ENCODE measurements at regions not wholly inside any gene's neighbourhood (a gene's known extent, or its start where the extent isn't known, plus 50 kb on each side); places are given as distances from the start of the nearest gene placed in this dataset.
"Not testable (repeated sequence)": the region's sequence is repeated elsewhere in the genome, so short reads cannot be mapped to it uniquely, and the experiment has no call there.

GRCh38 chr1:73701826-73702225 is 496.1 kb downstream of the LRRIQ3 start:
- Histone ChIP-seq H3K27ac (ENCODE audit: low read depth, low read length) (no peak overlapping the region), H3K27me3 (ENCODE audit: insufficient read depth, low read length) (no peaks in the 10 kb centered on the region), H3K4me1 (ENCODE audit: insufficient read depth, low read length) (no peaks in the 10 kb centered on the region), H3K4me3 (ENCODE audit: low read length in 2 of 2) (no peak overlapping the region), H3K36me3 (ENCODE audit: insufficient read depth, low read length) (no peaks in the 10 kb centered on the region), H3K9me3 (ENCODE audit: control insufficient read depth in 1 of 2, low read length in 2 of 2) (no peaks in the 10 kb centered on the region)
- Mint-ChIP-seq H3K4me1 (no peaks in the 10 kb centered on the region), H3K9me3 (peaks cover 0 to 5% (median 0%) of the 10 kb centered on the region in 8 donors), H3K27me3 (no peaks in the 10 kb centered on the region), H3K36me3 (no peaks in the 10 kb centered on the region), H3K4me3 (no peak overlapping the region), H3K27ac (no peak overlapping the region)
- no peak for DNase-seq
- CTCF ChIA-PET (ENCODE audit: partially characterized antibody), result no interaction called here
- intact Hi-C loops (cut with micrococcal nuclease), result no loop called here
- POLR2A ChIA-PET (ENCODE audit: partially characterized antibody), result no interaction called here

DNA sequence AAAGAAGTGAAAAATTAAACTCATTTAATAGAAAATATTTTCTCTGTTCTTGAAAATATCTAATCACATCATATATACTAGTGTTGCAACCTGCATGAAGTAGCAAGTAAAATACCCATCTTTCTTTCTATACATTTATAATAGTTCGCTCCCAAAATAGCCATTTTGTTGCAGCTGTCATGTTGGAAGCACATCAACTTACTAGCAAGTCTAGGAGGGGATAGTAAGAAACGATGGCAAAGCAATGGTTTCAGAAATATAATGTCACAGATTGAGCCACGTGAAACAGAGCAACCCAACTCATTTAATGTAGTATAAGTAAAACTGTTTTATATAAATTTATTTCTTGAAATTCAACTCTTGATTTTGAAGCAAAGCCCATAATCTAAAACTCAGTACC is 521.8 kb downstream of the LRRIQ3 start:
- no peaks in the 10 kb centered on the region for H3K4me1 Mint-ChIP-seq
- no peak overlapping the region for H3K4me3 Mint-ChIP-seq
- no peak for DNase-seq
- H3K27ac Mint-ChIP-seq, result no peak overlapping the region
- peaks cover 0 to 4% (median 0%) of the 10 kb centered on the region in 8 donors for H3K9me3 Mint-ChIP-seq
- H3K27me3 Mint-ChIP-seq, result no peaks in the 10 kb centered on the region
- H3K27ac ChIP-seq (ENCODE audit: low read depth, low read length), result no peak overlapping the region
- H3K36me3 ChIP-seq (ENCODE audit: insufficient read depth, low read length), result no peaks in the 10 kb centered on the region
- H3K36me3 Mint-ChIP-seq, result no peaks in the 10 kb centered on the region
- H3K4me3 ChIP-seq (ENCODE audit: low read length in 2 of 2), result no peak overlapping the region
- no peaks in the 10 kb centered on the region for H3K27me3 ChIP-seq (ENCODE audit: insufficient read depth, low read length)
- ChIA-PET CTCF (ENCODE audit: partially characterized antibody) (no interaction called here), POLR2A (ENCODE audit: partially characterized antibody) (no interaction called here)
- no peaks in the 10 kb centered on the region for H3K4me1 ChIP-seq (ENCODE audit: insufficient read depth, low read length)
- intact Hi-C loops (cut with micrococcal nuclease), result no loop called here
- no peaks in the 10 kb centered on the region for H3K9me3 ChIP-seq (ENCODE audit: control insufficient read depth in 1 of 2, low read length in 2 of 2)

DNA sequence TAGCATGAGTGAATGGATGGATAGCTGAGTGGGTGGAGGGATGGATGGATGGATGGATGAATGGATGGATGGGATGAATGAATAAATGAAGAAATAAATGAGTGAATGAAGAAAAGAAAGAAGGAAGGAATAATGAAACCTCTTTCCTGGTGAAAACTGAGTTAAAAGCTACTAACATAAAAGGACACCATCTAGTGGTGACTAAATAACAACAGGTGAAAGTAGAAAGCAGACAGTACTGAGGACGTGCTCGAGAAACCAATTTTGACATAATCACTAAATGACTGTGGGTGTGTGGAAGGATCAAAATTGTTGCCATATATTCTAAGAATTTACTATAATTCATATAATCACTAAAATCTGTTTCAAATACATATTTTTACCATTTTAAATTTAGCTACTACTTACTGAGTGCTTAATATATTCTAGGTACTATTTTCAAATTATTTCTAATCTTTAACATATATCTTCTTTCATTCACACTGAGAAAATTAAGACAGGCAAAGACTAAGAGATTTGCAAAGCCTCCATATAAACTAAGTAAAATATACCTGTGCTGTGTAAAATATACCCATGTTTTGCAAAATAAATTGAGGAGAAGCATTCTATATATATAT is 522.9 kb downstream of the LRRIQ3 start:
- POLR2A ChIA-PET (ENCODE audit: partially characterized antibody), result no interaction called here
- no peak overlapping the region for H3K27ac Mint-ChIP-seq

DNA sequence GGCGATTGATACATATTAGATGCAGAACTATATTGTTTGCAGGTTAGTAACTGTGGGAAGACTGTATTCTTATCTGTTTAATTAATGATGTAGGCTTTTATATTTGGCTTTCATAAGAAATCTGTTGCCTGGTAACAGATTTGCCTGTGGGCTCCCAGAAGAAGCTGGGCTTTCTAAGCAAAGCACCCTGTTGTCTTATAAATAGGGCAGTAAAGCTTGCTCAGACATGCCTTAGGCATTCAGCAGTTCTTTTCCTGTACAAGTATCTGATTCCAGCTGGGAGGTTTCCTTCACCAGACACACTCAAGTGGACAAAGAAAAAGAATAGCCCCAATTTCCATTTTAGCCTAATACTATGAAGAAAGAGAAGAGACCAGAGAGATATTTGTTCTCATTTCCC is 524.0 kb downstream of the LRRIQ3 start:
- ChIA-PET POLR2A (ENCODE audit: partially characterized antibody) (no interaction called here), CTCF (ENCODE audit: partially characterized antibody) (no interaction called here)
- H3K4me3 ChIP-seq (ENCODE audit: low read length in 2 of 2), result no peak overlapping the region
- no peak overlapping the region for H3K27ac Mint-ChIP-seq
- H3K36me3 Mint-ChIP-seq, result no peaks in the 10 kb centered on the region
- H3K9me3 Mint-ChIP-seq, result peaks cover 0 to 7% (median 0%) of the 10 kb centered on the region in 8 donors
- no peak overlapping the region for H3K27ac ChIP-seq (ENCODE audit: low read depth, low read length)
- intact Hi-C loops (cut with micrococcal nuclease), result no loop called here
- DNase-seq, result no peak
- H3K27me3 Mint-ChIP-seq, result no peaks in the 10 kb centered on the region
- no peaks in the 10 kb centered on the region for H3K27me3 ChIP-seq (ENCODE audit: insufficient read depth, low read length)
- no peaks in the 10 kb centered on the region for H3K4me1 ChIP-seq (ENCODE audit: insufficient read depth, low read length)
- H3K4me3 Mint-ChIP-seq, result no peak overlapping the region
- H3K36me3 ChIP-seq (ENCODE audit: insufficient read depth, low read length), result no peaks in the 10 kb centered on the region
- no peaks in the 10 kb centered on the region for H3K9me3 ChIP-seq (ENCODE audit: control insufficient read depth in 1 of 2, low read length in 2 of 2)
- no peaks in the 10 kb centered on the region for H3K4me1 Mint-ChIP-seq

More for the DNA sequence above, 522.9 kb downstream of the LRRIQ3 start:
- H3K4me1 Mint-ChIP-seq, result no peaks in the 10 kb centered on the region
- no peaks in the 10 kb centered on the region for H3K27me3 Mint-ChIP-seq
- no peaks in the 10 kb centered on the region for H3K4me1 ChIP-seq (ENCODE audit: insufficient read depth, low read length)
- H3K9me3 Mint-ChIP-seq, result peaks cover 0 to 7% (median 0%) of the 10 kb centered on the region in 8 donors
- intact Hi-C loops (cut with micrococcal nuclease), result no loop called here
- H3K27me3 ChIP-seq (ENCODE audit: insufficient read depth, low read length), result no peaks in the 10 kb centered on the region
- no peak overlapping the region for H3K27ac ChIP-seq (ENCODE audit: low read depth, low read length)
- no peaks in the 10 kb centered on the region for H3K36me3 ChIP-seq (ENCODE audit: insufficient read depth, low read length)
- CTCF ChIA-PET (ENCODE audit: partially characterized antibody), result no interaction called here
- no peaks in the 10 kb centered on the region for H3K36me3 Mint-ChIP-seq
- no peak for DNase-seq
- no peaks in the 10 kb centered on the region for H3K9me3 ChIP-seq (ENCODE audit: control insufficient read depth in 1 of 2, low read length in 2 of 2)
- H3K4me3 ChIP-seq (ENCODE audit: low read length in 2 of 2), result no peak overlapping the region
- no peak overlapping the region for H3K4me3 Mint-ChIP-seq

- Histone ChIP-seq H3K4me1 (ENCODE audit: insufficient read depth, low read length) (no peaks in the 10 kb centered on the region), H3K36me3 (ENCODE audit: insufficient read depth, low read length) (no peaks in the 10 kb centered on the region), H3K27ac (ENCODE audit: low read depth, low read length) (no peak overlapping the region), H3K4me3 (ENCODE audit: low read length in 2 of 2) (no peak overlapping the region), H3K9me3 (ENCODE audit: control insufficient read depth in 1 of 2, low read length in 2 of 2) (no peaks in the 10 kb centered on the region), H3K27me3 (ENCODE audit: insufficient read depth, low read length) (no peaks in the 10 kb centered on the region)
- Mint-ChIP-seq H3K4me1 (no peaks in the 10 kb centered on the region), H3K27me3 (no peaks in the 10 kb centered on the region), H3K27ac (no peak overlapping the region), H3K9me3 (peaks cover 0 to 17% (median 2%) of the 10 kb centered on the region in 8 donors), H3K36me3 (no peaks in the 10 kb centered on the region), H3K4me3 (no peak overlapping the region)
- intact Hi-C loops (cut with micrococcal nuclease), result no loop called here
- CTCF ChIA-PET (ENCODE audit: partially characterized antibody), result no interaction called here
- POLR2A ChIA-PET (ENCODE audit: partially characterized antibody), result no interaction called here
- DNase-seq, result no peak
Observed at GRCh38 chr1:73671530-73671929, 526.4 kb downstream of the LRRIQ3 start.

- H3K36me3 Mint-ChIP-seq; H3K27me3 Mint-ChIP-seq; H3K4me3 ChIP-seq (ENCODE audit: low read length in 2 of 2); intact Hi-C loops (cut with micrococcal nuclease); H3K27ac Mint-ChIP-seq; H3K27me3 ChIP-seq (ENCODE audit: insufficient read depth, low read length); H3K4me1 Mint-ChIP-seq; H3K36me3 ChIP-seq (ENCODE audit: insufficient read depth, low read length); H3K9me3 ChIP-seq (ENCODE audit: control insufficient read depth in 1 of 2, low read length in 2 of 2); H3K27ac ChIP-seq (ENCODE audit: low read depth, low read length); H3K4me3 Mint-ChIP-seq; H3K4me1 ChIP-seq (ENCODE audit: insufficient read depth, low read length); POLR2A ChIA-PET (ENCODE audit: partially characterized antibody); CTCF ChIA-PET (ENCODE audit: partially characterized antibody); DNase-seq: not testable (repeated sequence)
- peaks cover 0 to 25% (median 4%) of the 10 kb centered on the region in 8 donors for H3K9me3 Mint-ChIP-seq
Observed at GRCh38 chr1:73667959-73668358, 530.0 kb downstream of the LRRIQ3 start.

DNA sequence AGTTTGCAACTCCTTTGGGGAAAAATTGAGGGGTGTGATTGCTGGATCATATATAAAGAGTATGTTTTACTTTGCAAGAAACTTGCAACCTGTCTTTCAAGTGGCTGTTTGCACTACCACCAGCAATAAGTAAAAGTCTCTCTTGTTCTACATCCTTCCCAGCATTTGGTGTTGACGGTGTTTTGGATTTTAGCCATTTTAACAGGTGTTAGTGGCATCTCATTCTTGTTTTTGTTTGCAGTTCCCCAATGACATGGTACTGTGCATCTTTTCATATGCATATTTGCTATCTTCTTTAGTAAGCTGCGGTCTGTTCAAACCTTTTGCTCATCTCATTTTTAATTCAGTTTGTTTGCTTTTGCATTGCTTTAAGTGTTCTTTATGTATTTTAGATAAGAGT is 535.5 kb downstream of the LRRIQ3 start:
- no peaks in the 10 kb centered on the region for H3K4me1 Mint-ChIP-seq
- POLR2A ChIA-PET (ENCODE audit: partially characterized antibody), result no interaction called here
- Histone ChIP-seq H3K4me3 (ENCODE audit: low read length in 2 of 2) (no peak overlapping the region), H3K27ac (ENCODE audit: low read depth, low read length) (no peak overlapping the region), H3K4me1 (ENCODE audit: insufficient read depth, low read length) (no peaks in the 10 kb centered on the region), H3K27me3 (ENCODE audit: insufficient read depth, low read length) (no peaks in the 10 kb centered on the region), H3K36me3 (ENCODE audit: insufficient read depth, low read length) (no peaks in the 10 kb centered on the region), H3K9me3 (ENCODE audit: control insufficient read depth in 1 of 2, low read length in 2 of 2) (no peaks in the 10 kb centered on the region)
- CTCF ChIA-PET (ENCODE audit: partially characterized antibody), result no interaction called here
- H3K9me3 Mint-ChIP-seq, result peaks cover 0 to 29% (median 6%) of the 10 kb centered on the region in 8 donors
- DNase-seq, result no peak
- H3K36me3 Mint-ChIP-seq, result no peaks in the 10 kb centered on the region
- H3K27ac Mint-ChIP-seq, result no peak overlapping the region
- intact Hi-C loops (cut with micrococcal nuclease), result no loop called here
- H3K27me3 Mint-ChIP-seq, result no peaks in the 10 kb centered on the region
- H3K4me3 Mint-ChIP-seq, result no peak overlapping the region

- Histone ChIP-seq H3K9me3 (ENCODE audit: control insufficient read depth in 1 of 2, low read length in 2 of 2) (no peaks in the 10 kb centered on the region), H3K36me3 (ENCODE audit: insufficient read depth, low read length) (no peaks in the 10 kb centered on the region), H3K27me3 (ENCODE audit: insufficient read depth, low read length) (no peaks in the 10 kb centered on the region), H3K4me3 (ENCODE audit: low read length in 2 of 2) (no peak overlapping the region), H3K4me1 (ENCODE audit: insufficient read depth, low read length) (no peaks in the 10 kb centered on the region), H3K27ac (ENCODE audit: low read depth, low read length) (no peak overlapping the region)
- H3K4me3 Mint-ChIP-seq, result no peak overlapping the region
- no peaks in the 10 kb centered on the region for H3K4me1 Mint-ChIP-seq
- H3K9me3 Mint-ChIP-seq, result peaks cover 0 to 21% (median 4%) of the 10 kb centered on the region in 8 donors
- DNase-seq, result no peak
- ChIA-PET CTCF (ENCODE audit: partially characterized antibody) (no interaction called here), POLR2A (ENCODE audit: partially characterized antibody) (no interaction called here)
- H3K27me3 Mint-ChIP-seq, result no peaks in the 10 kb centered on the region
- no peaks in the 10 kb centered on the region for H3K36me3 Mint-ChIP-seq
- no peak overlapping the region for H3K27ac Mint-ChIP-seq
- intact Hi-C loops (cut with micrococcal nuclease), result no loop called here
Observed at GRCh38 chr1:73659136-73659535, 538.8 kb downstream of the LRRIQ3 start.
